GM12878 (cell line): ENCODE measurements at regions not wholly inside any gene's neighbourhood (a gene's known extent, or its start where the extent isn't known, plus 50 kb on each side); places are given as distances from the start of the nearest gene placed in this dataset.

Experiments used
- ATAC-seq: fragments of 200-7000 bp; cut with Tn5 transposase; 3 replicates; pipeline ENCODE4 v1.9.1; 2020; ENCODE audit warnings: mild to moderate bottlenecking, moderate library complexity
- BruUV-seq: library from RNA; stranded (reverse); fragments of 400-500 nt; replicated peaks from 2 replicates; lab custom pipeline; 2021; lab: Mats Ljungman, UMichigan
- CTCF ChIA-PET: fragments of 300-600 bp; sonication (Branson Sonifier 250); formaldehyde crosslinking; extraction: SDS; loops from one replicate; lab custom pipeline; 2021; ENCODE audit warnings: inconsistent platforms; lab: Yijun Ruan, JAX
- POLR2A ChIA-PET: fragments of 350-600 bp; formaldehyde crosslinking; extraction: SDS; loops from one replicate; lab custom pipeline; 2021; ENCODE audit warnings: inconsistent platforms; lab: Charles Lee
- RAD21 ChIA-PET: fragments of 300-600 bp; sonication (Branson Sonifier 250); formaldehyde crosslinking; loops from one replicate; lab custom pipeline; 2023; ENCODE audit warnings: antibody characterized with exemption; ENCODE audit not compliant: unreplicated experiment; lab: Charles Lee
- SMC1A ChIA-PET: fragments of 300-600 bp; sonication (Branson Sonifier 250); formaldehyde crosslinking; loops from one replicate; lab custom pipeline; 2023; ENCODE audit not compliant: unreplicated experiment, uncharacterized antibody; lab: Charles Lee
- DNase-seq: peaks from one replicate; pipeline ENCODE4 v3.0.0-alpha.2; 2011; ENCODE audit warnings: low read depth, low spot score
- FAIRE-seq: peaks from 3 replicates; lab custom pipeline; 2011; peaks lifted over from hg19 to GRCh38; lab: Jason Lieb, UNC
- H2AFZ ChIP-seq: 2 replicates; pipeline ENCODE4 v1.6.0; 2011; ENCODE audit warnings: low read depth, low read length, control low read depth; ENCODE audit not compliant: control insufficient read depth
- H3K27ac ChIP-seq: 2 replicates; pipeline ENCODE4 v1.5.1; 2011; ENCODE audit warnings: control low read depth; ENCODE audit not compliant: control insufficient read depth, insufficient read depth
- H3K27me3 ChIP-seq, 2 experiments: replicated peaks in 1 of 2; 2 replicates each; pipeline versions ENCODE4 v1.6.0 to v1.6.1; 2011; ENCODE audit warnings: low read length in 1 of 2; ENCODE audit not compliant: control insufficient read depth in 2 of 2, insufficient read depth in 2 of 2
- H3K36me3 ChIP-seq, 2 experiments: 2 replicates each; pipeline ENCODE4 v1.5.1; 2011; ENCODE audit warnings: low read length in 1 of 2; ENCODE audit not compliant: control insufficient read depth in 2 of 2, insufficient read depth in 2 of 2
- H3K4me1 ChIP-seq: 2 replicates; pipeline ENCODE4 v1.6.1; 2011; ENCODE audit warnings: mild to moderate bottlenecking, low read length, moderate library complexity, mixed read lengths; ENCODE audit not compliant: control insufficient read depth, insufficient read depth
- H3K4me2 ChIP-seq: 2 replicates; pipeline ENCODE4 v1.6.0; 2011; ENCODE audit warnings: control low read depth; ENCODE audit not compliant: control insufficient read depth, insufficient read depth
- H3K4me3 ChIP-seq: fragments of 200-600 bp; sonication (generic); 2 replicates; pipeline ENCODE4 v1.5.1; 2016
- H3K79me2 ChIP-seq: 2 replicates; pipeline ENCODE4 v1.6.0; 2011; ENCODE audit warnings: low read length; ENCODE audit not compliant: control insufficient read depth, insufficient read depth
- H3K9ac ChIP-seq: 2 replicates; pipeline ENCODE4 v1.8.0; 2011; ENCODE audit warnings: low read length, control low read depth, mixed read lengths; ENCODE audit not compliant: control insufficient read depth, insufficient read depth
- H3K9me3 ChIP-seq: replicated peaks from 3 replicates; pipeline ENCODE4 v1.5.1; 2011; ENCODE audit warnings: mild to moderate bottlenecking, low read length; ENCODE audit not compliant: control insufficient read depth, insufficient read depth
- H4K20me1 ChIP-seq: 2 replicates; pipeline ENCODE4 v1.6.0; 2011; ENCODE audit not compliant: control insufficient read depth, insufficient read depth
- CBFB ChIP-seq: IDR thresholded peaks from 2 replicates; pipeline ENCODE4 v1.6.1; 2016; ENCODE audit warnings: antibody characterized with exemption, low read depth
- GABPA ChIP-seq: IDR thresholded peaks from 2 replicates; pipeline ENCODE4 v1.6.1; 2014; ENCODE audit warnings: antibody characterized with exemption, low read depth, mild to moderate bottlenecking, inconsistent platforms
- HDAC2 ChIP-seq: fragments of 200-600 bp; sonication (generic); IDR thresholded peaks from 2 replicates; pipeline ENCODE4 v1.6.1; 2017
- JUNB ChIP-seq: IDR thresholded peaks from 2 replicates; pipeline ENCODE4 v1.6.1; 2016; ENCODE audit warnings: antibody characterized with exemption, mild to moderate bottlenecking
- MTA2 ChIP-seq: fragments of 450-650 bp; IDR thresholded peaks from 2 replicates; pipeline ENCODE4 v1.6.1; 2016; ENCODE audit warnings: low read depth, mild to moderate bottlenecking, moderate library complexity
- POLR2AphosphoS2 ChIP-seq: IDR thresholded peaks from 2 replicates; pipeline ENCODE4 v1.6.1; 2011; ENCODE audit warnings: low read depth, mild to moderate bottlenecking, low read length, improper control_type of control experiment, moderate library complexity
- SMC3 ChIP-seq: IDR thresholded peaks from 2 replicates; pipeline ENCODE4 v1.6.1; 2011; ENCODE audit warnings: low read length, improper control_type of control experiment, borderline replicate concordance
- STAT1 ChIP-seq: fragments of 450-650 bp; conservative IDR thresholded peaks from 2 replicates; pipeline ENCODE4 v1.6.1; 2014; ENCODE audit warnings: antibody characterized with exemption, mild to moderate bottlenecking
- TAF1 ChIP-seq: IDR thresholded peaks from 2 replicates; pipeline ENCODE4 v1.6.1; 2011; ENCODE audit warnings: mild to moderate bottlenecking, low read depth, low read length, borderline replicate concordance
- WGBS: methylation state at CpG from one replicate; pipeline ENCODE4 v1.1.6; 2016; ENCODE audit warnings: low lambda C conversion rate; ENCODE audit not compliant: insufficient replicate concordance, insufficient coverage; ENCODE audit errors: missing lambda C conversion rate; 5-methylcytosine and 5-hydroxymethylcytosine counted together
- in situ Hi-C: fragments of 300-500 bp; cut with MboI; formaldehyde crosslinking; loops from 9 replicates; pipeline ENCODE4 v1.14.3; 2018; ENCODE audit warnings: mixed read lengths
- intact Hi-C: fragments of 100-400 bp; cut with micrococcal nuclease; formaldehyde crosslinking; loops from one replicate; pipeline ENCODE4 v1.14.2; 2022; ENCODE audit not compliant: unreplicated experiment
- TF ChIP-seq, protein P1 (sequence below): fragments of 450-650 bp; formaldehyde crosslinking; IDR thresholded peaks from 2 replicates; pipeline ENCODE4 v1.4.0; 2022; ENCODE audit warnings: mild to moderate bottlenecking, moderate library complexity

GRCh38 chr1:169022648-169023047 is 83.8 kb upstream of the ATP1B1 start:
- no peaks in the 10 kb centered on the region for H3K36me3 ChIP-seq
- BruUV-seq, result no TSS peak
- POLR2A ChIA-PET, result interaction anchor here (0.9 to 3.3 kb wide), 2 partner anchors 9 to 105 kb away, joined by 4 to 17 read pairs; no protein-coding TSS in a partner anchor
- DNase-seq, result no peak
- FAIRE-seq, result no peak
- TF ChIP-seq STAT1 (no peak), SMC3 (no peak), TAF1 (no peak), JUNB (no peak), GABPA (no peak), MTA2 (no peak), POLR2AphosphoS2 (no peak), CBFB (no peak), HDAC2 (no peak)
- TF ChIP-seq, protein P1, sequence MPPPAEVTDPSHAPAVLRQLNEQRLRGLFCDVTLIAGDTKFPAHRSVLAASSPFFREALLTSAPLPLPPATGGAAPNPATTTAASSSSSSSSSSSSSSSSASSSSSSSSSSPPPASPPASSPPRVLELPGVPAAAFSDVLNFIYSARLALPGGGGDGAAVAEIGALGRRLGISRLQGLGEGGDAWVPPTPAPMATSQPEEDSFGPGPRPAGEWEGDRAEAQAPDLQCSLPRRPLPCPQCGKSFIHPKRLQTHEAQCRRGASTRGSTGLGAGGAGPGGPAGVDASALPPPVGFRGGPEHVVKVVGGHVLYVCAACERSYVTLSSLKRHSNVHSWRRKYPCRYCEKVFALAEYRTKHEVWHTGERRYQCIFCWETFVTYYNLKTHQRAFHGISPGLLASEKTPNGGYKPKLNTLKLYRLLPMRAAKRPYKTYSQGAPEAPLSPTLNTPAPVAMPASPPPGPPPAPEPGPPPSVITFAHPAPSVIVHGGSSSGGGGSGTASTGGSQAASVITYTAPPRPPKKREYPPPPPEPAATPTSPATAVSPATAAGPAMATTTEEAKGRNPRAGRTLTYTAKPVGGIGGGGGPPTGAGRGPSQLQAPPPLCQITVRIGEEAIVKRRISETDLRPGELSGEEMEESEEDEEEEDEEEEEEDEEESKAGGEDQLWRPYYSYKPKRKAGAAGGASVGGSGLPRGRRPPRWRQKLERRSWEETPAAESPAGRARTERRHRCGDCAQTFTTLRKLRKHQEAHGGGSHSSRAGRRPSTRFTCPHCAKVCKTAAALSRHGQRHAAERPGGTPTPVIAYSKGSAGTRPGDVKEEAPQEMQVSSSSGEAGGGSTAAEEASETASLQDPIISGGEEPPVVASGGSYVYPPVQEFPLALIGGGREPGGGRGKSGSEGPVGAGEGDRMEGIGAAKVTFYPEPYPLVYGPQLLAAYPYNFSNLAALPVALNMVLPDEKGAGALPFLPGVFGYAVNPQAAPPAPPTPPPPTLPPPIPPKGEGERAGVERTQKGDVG (CRISPR knock-in tag), result no peak
- intact Hi-C loops (no loop called here), in situ Hi-C loops (no loop called here)
- no peaks in the 10 kb centered on the region for H4K20me1 ChIP-seq
- H2AFZ ChIP-seq, result no peak overlapping the region
- H3K27me3 ChIP-seq, result no peaks in the 10 kb centered on the region
- no peak overlapping the region for H3K4me3 ChIP-seq
- peaks cover 15% of the 10 kb centered on the region for H3K4me1 ChIP-seq
- 100% methylated on average over 1 of the region's 1 CpG for WGBS
- no peaks in the 10 kb centered on the region for H3K79me2 ChIP-seq
- CTCF ChIA-PET, result interaction anchor here (1.7 to 3.4 kb wide), 2 partner anchors 10 to 23 kb away, joined by 4 to 23 read pairs; no protein-coding TSS in a partner anchor
- SMC1A ChIA-PET, result interaction anchor here (1.0 to 9.6 kb wide), 8 partner anchors 10 to 86 kb away, joined by 3 to 149 read pairs (median 7); no protein-coding TSS in a partner anchor
- H3K9ac ChIP-seq, result no peak overlapping the region
- no peak overlapping the region for H3K4me2 ChIP-seq
- RAD21 ChIA-PET, result interaction anchor here (0.7 to 9.0 kb wide), 5 partner anchors 10 to 89 kb away, joined by 4 to 112 read pairs (median 8); no protein-coding TSS in a partner anchor
- no peak overlapping the region for H3K27ac ChIP-seq
- ATAC-seq, result no peak
- H3K9me3 ChIP-seq, result no peaks in the 10 kb centered on the region
